ENCODE measurements at regions not wholly inside any gene's neighbourhood (a gene's known extent, or its start where the extent isn't known, plus 50 kb on each side); places are given as distances from the start of the nearest gene placed in this dataset.
"Not testable (repeated sequence)": the region's sequence is repeated elsewhere in the genome, so short reads cannot be mapped to it uniquely, and the experiment has no call there.

DNA sequence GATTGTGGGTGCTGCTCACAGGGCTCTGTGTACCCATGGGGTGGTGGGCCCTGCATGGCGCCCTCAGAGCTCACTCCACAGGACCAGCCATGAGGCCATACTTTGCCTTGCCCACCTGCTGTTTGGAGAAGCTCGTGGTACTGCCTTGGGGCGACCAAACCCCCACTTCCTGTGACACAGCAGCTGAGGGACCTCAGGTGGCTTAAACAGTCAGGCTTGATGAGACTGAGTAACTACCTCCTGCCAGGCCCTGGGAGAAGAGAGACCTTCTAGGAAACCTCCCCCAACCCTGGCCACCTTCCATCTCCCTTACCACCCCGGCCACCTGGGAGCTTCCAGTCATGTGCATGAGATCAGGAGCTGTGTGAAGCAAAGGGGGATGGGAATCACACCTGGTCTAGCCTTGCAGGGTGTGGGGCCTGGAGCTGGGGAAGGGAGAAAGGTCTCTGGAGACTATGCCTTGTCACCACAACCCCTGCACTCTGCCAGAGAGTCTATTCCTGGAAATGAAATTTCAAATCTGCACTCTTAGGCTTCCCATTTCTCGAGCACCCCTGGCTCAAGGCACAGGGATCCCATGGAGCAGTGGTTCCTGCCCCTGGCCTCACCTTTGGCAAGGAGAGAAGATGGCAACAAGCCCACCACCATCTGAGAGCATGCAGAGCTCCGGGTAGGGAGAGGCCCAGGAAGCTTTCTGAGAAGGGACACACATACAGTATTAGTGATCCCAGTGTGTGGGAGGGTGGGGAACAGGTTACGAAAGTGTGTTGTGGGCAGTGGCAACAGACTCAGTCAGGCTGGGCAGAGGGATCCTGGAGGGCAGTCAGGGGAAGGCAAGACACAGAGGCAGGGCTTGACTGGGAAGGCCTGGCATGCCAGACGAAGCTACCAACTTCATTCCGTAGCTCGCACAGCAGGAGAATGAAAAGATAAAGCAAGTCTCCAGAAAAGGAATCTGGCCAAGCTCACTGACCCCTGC is 125.0 kb downstream of the URI1 start:
- DNase-seq (ENCODE audit: low spot score), result no peak

DNA sequence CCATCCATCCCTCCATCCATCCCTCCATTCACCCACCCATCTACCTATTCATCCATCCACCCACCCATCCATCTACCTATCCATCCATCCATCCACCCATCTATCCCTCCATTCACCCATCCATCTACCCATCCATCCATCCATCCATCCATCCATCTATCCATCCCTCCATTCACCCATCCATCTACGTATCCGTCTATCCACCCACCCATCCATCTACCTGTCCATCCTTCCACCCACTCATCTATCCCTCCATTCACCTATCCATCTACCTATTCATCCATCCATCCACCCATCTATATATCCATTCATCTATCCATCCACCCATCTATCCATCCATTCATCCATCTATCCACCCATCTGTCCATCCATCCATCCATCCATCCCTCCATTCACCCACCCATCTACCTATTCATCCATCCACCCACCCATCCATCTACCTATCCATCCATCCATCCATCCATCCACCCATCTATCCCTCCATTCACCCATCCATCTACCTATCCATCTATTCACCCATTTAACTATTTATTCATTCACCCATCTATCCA is 126.0 kb downstream of the URI1 start:
- not testable (repeated sequence) for DNase-seq (ENCODE audit: low spot score)

DNA sequence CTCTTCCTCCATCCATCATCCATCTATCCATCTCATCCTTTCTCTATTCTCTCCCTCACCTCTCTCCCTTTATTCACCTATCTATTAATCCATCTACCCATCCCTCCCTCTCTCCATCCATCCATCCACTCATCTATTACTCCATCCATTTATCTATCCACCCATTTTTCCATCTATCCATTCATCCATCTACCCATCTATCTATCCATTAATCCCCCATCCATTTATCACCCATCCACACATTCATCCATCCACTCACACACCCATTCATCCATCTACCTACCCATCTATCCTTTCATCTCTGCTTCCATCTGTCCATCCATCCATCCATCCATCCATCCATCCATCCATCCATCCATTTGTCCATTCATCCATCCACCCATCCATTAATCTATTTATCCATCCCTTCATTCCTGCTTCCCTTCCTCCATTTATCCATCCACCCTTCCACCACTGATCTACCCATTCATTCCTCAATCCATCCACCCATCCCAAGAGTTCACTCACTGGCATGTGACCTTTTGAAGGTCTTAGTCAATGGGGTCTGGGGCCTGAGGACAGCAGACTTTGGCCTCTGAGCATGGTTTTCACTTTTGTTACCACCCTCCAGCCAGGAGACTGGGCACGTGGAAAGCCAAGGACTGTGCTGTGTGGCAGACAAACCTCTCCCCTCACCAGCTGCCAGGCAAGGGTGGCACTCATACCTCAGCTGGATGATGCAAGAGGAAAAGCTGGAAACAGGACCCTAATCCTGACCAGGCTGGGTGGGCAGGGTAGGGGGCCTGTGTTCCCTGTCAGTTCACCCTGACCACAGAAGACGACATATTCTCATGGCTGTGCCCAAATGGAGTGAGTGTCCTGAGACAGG is 126.7 kb downstream of the URI1 start:
- no peak for DNase-seq (ENCODE audit: low spot score)

DNA sequence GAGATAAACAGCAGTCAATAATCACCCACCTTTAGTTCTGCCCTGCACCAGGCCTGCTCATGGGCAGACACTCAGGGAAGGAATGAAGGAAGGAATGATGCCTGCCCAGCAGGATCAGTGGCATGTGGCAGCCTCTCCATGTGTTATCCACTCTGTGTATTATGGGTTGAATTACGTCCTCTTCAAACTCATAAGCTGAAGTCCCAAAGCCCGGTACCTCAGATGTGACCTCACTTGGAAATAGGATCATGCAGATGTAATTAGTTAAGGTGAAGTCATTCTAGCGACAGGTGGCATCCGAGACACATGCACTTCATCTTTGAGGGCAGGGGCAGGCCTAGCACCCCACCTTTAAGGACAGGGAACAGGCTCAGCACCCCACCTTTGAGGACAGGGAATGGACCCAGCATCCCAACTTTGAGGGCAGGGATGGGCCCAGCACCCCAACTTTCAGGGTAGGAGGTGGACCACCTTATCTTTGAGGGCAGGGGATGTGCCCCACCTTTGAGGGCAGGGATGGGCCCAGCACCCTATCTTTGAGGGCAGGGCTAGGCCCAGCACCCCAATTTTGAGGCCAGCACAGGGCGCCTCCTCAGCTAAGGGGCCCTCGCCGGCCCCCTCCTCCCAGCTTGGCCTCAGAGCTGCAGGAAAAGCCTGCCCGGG is 127.6 kb downstream of the URI1 start:
- no peak for DNase-seq (ENCODE audit: low spot score)

DNA sequence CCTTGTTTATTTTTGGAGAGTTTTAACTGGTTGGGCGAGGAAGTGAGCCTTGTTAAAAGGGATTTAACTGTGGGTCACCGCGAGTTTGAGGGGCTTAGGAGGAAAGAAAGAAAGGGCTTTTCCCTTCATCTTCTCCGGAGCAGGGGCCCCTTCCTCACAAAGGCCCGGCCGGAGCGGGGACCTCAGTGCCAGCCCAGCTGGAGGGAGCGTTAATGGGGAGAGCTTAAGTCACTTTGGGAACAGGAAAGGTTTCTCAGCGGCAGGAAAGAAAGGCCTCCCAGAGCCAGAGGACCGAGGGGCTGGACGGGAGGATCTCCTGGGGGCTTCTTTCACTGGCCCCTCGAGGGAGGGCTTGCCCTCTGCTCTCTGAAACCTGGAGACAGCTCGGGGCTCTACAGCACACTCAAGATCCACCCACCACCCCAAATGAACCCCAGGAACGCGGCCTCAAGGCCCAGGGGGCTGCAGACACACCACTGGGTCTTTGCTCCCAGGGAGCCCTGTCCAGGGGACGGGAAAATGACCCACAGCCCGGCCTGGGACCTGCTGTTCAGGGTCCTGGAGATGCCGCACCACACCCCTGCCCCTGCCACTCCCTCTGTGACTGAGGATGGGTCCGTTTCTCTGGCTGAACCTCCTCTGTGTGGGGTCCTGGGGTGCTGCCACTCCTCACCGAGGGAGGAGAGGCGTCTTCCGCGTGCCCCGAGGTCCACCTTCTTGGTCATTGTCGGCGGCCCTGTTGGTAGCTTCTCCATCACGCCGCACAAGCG is 128.3 kb downstream of the URI1 start:
- no peak for DNase-seq (ENCODE audit: low spot score)

DNA sequence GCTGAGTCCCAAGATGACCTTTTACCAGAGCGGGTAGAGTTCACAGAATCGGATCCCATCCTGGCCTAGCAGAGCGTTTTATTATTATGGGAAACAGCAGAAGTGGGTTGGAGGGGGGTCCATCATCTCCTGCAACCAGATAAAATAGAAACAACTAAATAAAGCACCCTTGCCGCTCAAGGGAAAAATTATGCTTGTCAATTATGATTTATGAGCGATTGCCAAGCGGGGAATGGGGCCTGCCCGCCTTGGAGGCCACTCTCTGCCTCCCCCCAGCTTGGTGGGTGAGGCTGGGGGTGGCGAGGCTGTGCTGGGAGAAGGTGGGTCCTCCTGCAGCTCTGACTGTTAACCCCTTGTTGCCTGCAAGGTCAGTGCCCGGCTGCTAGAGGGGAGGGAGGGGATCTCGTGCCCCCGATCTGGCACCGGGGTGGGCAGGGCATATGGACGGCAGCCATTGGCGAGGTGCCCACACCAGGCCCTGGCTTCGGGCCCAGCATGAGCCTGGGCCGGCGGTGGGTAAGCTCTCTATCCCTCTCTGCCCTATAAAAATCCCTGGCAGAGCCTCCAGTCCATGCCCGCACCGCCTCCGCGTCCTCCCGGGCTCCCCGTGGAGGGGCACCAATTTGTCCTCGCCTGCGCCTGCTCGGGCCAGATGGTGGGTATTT is 129.1 kb downstream of the URI1 start:
- DNase-seq (ENCODE audit: low spot score), result no peak

DNA sequence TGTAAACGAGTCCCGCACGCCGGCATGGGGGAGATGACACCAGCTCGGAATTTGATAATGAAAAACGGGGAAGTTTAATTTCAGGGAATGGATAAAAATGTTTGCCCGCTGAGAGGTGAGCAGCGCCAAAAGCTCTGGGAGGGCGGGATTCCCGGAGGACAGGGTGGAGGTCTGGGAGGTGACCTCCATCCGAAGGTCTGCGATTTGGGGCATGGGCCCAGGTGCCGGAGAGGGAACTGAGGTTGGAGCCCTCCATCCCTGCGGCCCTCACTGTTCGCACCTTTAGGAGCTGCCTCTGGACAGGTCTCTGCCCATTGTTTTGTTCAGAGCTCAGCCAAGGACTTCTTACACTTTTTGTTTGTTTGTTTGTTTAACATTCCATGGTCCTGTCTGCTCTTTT is 129.8 kb downstream of the URI1 start:
- no peak for DNase-seq (ENCODE audit: low spot score)

DNA sequence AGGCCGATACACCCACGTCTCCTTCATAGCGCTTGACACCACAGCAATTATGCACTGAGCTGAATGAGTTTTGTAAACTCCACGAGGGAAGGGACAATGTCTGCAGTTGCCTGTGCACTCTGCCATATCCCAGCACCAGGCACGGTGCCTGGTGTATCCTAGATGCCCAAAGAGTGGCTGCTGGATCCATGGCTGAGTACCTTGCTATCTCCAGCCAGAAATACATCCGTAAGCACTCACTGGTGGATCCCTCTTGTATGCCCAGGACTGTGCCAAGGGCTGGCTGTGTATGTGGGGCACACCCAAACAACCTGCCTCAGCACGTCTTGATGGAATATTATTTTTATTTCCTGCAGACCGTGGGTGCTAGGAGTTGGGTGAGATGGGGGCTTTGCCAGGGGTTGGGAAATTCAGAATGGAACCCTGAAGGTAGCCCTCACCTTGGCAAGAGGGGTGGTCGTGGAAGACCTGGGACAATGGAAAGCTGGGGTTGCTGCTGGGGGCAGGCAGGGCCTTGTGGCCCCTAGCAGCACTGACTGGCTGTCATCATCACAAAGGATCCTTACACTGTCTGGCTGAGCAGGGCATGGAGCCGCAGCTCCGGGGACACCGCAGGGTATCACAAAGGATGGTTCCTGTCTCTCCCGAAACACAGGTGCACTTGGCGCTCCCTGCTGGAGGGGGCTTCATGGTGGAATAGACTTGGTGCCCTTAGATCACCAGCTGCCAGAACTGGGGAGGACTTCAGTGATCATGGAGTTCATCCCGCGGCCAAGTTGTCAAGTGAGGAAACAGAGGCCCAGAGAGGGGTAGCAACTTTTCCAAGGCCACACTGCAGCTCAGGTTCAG is 131.3 kb downstream of the URI1 start:
- no peak for DNase-seq (ENCODE audit: low spot score)

DNA sequence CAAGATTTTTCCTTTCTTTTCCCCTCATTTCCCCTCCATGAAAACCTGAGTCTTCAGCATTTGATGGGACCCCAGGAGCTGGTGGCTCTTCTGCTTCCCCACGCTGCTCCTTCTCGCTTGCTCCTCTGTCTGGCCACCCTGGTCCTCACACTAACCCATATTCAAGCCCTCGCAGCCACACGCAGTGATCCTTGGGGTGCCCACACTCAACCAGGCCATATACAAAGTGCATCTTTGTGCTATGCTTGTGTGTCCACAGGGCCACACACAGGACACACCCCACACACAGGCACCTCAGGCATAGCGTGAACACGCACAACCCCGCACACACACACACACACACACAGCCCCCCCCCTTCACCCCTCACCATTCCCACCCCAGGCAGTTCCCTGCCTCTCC is 132.1 kb downstream of the URI1 start:
- no peak for DNase-seq (ENCODE audit: low spot score)

DNA sequence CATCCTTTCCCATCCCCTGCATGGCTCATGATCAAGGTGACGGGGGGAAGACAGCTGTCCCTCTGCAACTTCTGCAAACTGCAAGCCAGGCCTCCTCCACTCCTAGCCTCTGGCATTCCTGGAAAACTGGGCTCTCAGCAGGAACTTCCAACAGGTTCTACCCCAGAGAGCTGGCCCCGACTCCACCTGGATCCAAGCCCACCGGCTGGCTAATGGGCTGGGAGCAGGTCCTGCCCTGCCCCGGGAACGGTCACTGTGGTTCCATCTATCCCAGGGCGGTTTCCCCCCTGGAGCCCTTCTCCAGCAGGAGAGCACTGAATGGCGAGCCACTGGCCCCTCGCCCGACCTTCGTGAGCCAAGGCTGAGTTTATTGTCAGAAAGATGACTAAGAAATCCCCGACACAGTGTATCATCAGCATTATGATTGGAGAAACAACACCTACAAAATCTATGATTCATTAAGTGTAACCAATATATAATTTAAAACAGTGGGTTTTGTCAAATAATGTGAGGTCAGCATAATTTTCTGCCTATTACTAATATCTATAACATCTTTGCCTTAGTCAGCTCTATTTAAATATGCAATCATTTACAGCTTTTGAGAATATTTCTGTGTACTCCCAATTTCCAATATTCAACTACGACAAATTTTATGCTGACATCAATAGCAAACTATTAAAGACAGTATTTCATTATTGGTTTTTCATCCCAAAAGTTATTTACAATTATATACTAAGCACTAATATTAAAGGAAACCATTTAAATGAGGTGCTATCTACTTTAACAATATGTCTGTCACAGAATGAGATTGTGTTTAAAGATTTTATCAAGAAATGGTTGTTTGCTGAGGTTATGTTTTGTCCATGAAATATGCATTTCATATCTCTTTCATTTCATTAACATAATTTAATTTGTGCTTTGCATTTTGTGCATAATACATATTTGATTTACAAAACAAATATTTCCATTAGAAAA is 133.0 kb downstream of the URI1 start:
- no peak for DNase-seq (ENCODE audit: low spot score)

DNA sequence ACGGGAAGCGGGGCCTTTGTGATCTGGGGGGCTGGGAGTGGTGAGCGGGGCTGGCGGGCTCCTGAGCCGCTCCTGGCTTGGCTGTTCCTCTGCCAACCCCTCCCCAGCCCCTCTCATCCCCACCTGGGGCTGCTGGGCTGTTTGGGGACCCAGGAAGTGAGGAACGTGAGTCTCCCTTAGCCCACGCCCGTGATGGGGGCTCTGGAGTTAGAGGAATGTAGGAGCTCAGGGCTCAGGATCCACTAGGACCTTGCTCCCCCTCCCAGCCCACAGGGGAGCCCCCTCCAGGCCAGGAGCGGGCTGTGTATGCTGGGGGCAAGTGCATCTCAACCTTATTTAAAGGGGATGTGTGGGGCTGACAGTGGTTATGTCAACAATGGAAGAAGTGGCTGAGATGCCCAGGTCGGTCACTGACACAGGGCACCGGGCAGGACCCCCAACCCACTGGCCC is 134.1 kb downstream of the URI1 start:
- no peak for DNase-seq (ENCODE audit: low spot score)

DNA sequence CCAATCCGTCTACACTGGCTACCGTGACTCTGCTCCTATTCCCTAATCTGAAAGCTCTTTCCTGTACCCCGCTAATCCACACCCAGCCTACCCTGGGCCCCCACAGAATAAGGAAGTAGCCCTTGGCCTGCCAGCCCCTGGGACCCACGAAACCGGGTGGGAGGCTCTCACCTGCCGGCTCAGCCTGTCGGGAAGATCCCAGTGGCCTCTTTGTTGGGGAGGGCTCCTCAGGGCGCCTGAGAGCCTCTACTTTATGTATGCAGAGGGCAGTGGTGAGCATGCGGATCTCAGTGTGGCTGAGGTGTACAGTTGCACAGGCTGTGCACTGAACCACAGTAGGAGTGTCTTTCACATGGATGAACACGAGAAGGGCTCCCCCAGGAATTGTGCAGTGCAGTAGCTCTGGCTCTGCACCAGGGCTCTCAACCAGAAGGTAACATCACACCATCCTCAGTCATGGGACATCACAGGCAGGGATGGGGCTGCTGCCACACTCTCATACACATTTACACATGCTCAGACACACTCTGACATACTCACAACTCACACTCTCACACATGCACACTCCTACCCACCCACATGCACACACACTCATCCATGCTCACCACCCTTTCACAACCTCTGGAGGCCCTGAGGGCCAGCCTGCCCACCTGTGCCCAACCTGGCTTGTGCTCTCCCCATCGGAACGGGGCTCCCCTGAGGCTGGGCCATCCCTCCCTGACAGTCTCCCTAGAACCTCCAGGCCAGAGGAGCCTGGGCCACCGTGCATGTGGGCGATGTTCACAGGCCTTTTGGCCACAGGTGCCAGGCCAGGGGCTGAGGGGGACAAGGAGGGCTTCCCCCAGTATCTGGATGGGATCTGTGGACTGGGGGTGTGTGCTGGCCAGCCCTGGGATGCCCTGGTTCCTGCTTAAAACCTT is 135.0 kb downstream of the URI1 start:
- DNase-seq (ENCODE audit: low spot score), result peak; percentile 7

DNA sequence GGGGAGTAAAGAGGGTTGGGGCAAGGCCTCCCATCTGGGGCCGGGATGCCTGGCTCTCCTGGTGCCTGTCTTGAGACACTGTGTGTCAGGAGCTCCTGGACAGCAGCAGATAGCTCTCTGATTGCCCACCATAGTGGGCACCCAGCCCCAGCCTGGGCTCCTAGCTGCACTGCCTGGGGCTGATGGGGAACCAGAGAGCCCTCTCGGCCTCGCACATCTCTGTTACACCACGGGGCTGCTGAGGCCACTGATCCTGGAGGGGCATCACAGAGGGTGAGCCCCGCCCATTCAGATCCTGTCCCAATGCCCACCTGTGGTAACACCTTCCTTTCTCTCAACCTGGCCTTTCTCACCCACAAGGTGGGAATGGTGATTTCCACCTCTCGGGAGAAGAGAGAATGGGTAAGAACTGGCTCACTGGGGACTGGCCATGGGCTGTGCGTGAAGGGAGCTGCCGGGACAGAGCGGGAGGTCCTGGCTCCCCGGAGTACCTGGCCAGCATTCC is 135.9 kb downstream of the URI1 start:
- no peak for DNase-seq (ENCODE audit: low spot score)

DNA sequence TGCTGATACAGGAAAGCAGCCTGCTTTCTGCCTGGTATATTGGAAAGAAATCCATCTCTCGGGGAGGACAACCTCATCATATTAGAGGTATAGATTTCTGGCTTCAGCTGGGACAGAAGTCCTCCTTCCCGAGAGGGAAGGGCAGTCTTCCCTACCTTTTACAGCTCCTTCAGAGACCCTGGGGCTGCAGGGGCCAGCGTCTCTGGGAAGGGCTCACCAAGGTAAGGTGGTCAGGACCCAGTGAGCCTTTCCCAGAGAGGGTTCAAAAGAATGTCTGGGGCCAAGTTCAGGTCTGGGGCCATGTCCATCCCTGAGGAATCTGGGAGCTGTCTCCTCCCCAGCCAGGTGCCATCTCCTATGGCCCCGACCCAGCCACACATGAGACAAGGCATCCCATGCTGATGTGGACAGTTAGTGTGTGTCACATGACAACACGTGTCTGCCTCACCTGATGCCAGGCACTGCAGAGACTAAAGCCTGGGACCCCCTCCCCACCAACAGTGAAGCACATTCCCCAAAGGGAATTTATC is 136.4 kb downstream of the URI1 start:
- DNase-seq (ENCODE audit: low spot score), result no peak

DNA sequence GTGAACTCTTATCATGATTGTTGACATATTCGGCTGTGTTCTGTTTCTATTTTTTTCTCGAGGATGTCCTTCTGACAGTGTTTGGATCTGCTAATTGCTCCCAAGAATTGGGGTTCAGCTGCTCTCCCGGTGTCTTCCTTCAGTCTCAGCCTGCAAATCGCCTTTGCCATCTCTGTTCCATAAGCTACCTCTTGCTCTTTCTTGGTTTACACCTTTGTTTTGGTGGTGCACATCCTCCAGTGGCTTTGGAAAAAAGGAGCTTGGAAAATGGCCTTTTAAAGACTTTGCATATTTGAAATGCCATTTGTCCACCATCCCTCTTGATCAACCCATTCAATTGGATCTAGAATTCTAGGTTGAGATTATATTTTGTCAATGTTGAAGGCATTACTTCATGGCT is 137.2 kb downstream of the URI1 start:
- no peak for DNase-seq (ENCODE audit: low spot score)

DNA sequence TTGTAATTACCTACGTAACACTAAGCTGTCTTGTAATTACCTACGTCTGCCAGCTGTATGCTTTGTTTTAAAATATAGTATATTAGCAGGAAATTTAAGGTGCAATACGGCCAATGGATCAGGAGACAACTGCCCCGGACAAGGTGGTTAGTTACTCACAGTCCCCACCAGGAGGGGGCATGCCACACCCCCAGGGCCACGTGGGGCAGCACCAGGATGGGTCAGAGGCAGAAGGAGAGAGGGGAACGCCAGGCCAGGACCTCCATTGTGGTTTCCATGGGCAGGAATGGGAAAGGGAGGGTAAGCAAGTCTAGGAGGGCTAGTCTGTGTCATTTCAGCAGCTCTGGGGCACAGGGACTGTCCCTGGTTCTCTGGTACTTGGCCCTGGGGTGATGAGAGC is 140.1 kb downstream of the URI1 start:
- no peak for DNase-seq (ENCODE audit: low spot score)

DNA sequence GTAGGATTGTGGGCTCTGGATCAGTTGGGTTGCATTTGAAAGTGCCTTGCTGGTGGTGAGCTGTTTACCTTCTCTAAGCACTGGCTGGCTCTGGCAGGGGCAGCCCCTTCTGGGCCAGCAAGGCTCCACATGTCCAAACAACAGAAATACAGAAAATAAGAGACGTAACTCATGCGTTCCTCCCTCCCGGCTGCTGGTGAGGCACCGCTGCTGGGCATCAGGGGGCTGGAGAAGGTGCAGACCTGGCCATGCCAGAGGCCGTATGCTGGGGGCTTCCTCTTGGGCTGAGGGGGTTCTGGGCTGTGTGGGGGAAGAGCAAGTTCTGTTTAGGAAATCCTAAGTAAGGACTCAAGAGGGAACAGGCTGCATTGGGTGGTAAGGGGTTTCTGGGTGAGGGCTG is 140.6 kb downstream of the URI1 start:
- no peak for DNase-seq (ENCODE audit: low spot score)
